LNCAP (cell line): ENCODE measurements at regions not wholly inside any gene's neighbourhood (a gene's known extent, or its start where the extent isn't known, plus 50 kb on each side); places are given as distances from the start of the nearest gene placed in this dataset.

ENCODE experiments used
- TF ChIP-seq, protein P1 (sequence below): fragments of 450-650 bp; IDR thresholded peaks from 2 replicates; pipeline ENCODE4 v1.5.1; 2017; ENCODE audit warnings: mild to moderate bottlenecking

- TF ChIP-seq, protein P1, sequence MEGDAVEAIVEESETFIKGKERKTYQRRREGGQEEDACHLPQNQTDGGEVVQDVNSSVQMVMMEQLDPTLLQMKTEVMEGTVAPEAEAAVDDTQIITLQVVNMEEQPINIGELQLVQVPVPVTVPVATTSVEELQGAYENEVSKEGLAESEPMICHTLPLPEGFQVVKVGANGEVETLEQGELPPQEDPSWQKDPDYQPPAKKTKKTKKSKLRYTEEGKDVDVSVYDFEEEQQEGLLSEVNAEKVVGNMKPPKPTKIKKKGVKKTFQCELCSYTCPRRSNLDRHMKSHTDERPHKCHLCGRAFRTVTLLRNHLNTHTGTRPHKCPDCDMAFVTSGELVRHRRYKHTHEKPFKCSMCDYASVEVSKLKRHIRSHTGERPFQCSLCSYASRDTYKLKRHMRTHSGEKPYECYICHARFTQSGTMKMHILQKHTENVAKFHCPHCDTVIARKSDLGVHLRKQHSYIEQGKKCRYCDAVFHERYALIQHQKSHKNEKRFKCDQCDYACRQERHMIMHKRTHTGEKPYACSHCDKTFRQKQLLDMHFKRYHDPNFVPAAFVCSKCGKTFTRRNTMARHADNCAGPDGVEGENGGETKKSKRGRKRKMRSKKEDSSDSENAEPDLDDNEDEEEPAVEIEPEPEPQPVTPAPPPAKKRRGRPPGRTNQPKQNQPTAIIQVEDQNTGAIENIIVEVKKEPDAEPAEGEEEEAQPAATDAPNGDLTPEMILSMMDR, result no peak
Measured at GRCh38 chr2:44084850-44085249, 83.8 kb upstream of the PPM1B start.

- TF ChIP-seq, protein P1, result no peak
Measured at GRCh38 chr2:44086629-44087028, 82.0 kb upstream of the PPM1B start.

DNA sequence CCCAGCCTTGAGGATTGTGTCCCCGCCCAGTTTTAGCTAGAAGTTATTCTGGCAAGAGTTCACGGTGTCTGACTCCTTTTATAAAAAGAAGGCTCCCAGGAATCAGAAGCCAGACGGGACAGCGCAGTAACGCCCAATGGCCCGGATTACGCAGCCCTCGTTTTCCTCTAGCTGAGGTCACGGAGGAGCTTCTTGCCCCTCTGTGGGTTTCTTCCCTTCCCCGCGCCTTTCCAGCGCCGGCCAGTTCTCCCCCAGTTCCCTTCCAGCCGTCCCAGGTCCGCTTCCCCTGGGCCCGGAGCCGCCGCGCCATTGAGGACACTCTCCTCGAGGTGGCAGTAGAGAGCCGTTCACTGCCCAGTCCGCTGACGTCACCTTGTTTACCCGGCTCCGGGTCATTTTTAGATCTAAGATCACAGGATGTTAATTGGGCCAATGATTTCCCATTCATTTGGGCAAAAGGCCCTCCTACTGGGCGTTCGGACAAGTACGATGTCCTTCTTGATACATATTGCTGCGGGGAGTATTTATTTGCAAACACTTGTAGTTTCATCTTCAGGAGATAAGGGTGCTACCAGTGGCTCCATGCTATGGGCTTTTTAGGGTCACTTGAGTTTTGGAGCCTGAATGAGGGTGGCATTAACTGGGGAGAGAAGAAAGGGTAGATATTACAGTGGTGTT lies 81.5 kb upstream of the PPM1B start:
- TF ChIP-seq, protein P1, result peak; percentile 72

GRCh38 chr2:44087714-44088092 lies 81.0 kb upstream of the PPM1B start:
- TF ChIP-seq, protein P1, result no peak

DNA sequence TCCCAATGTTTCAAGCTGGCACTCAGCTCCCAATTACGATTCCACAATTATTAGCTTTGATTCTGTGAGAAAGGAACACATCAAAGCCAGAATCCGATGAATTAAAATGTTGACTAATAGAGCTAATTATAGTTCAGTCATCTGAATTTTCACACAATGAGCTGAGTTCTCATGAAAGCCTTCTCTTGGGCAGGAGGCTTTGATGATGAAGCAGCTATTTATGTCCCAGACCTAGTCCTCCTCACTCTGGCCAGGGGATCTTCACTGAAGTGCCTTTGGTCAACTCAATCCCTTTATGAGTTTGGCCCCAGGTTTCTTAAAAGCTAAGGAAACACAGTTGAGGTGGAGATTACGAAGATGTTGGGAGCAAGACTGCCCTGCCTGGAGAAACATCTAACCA lies 74.7 kb upstream of the PPM1B start:
- TF ChIP-seq, protein P1, result no peak

DNA sequence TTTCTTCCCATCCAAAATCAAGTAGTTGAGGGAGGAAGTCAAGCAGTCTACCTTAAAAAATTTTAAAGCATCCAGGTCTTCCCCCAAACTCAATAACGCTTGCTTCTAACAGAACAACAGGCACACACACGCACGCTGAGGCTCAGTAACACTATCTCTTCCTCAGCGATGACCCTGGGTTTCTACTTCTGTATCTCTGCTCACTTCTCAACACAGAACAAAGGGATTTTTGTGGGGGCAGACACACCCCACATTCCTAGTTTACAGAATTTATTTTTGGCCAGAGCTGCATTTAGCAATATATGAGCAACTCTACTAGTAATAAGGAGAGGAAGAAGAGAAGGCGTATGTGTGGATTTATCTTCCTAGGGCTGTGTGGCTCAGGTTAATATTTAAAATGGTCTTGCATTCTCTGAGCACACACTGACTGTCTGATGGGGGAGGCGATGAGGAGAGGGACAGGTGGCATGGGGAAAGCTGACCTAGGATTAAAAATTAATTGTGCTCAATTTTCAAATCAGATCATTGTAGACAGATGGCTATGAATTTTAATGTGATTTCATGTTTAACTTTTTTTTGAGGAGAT lies 71.3 kb upstream of the PPM1B start:
- TF ChIP-seq, protein P1, result no peak

- TF ChIP-seq, protein P1, result no peak
Measured at GRCh38 chr2:44098050-44098449, 70.6 kb upstream of the PPM1B start.
